ENCODE measurements at regions not wholly inside any gene's neighbourhood (a gene's known extent, or its start where the extent isn't known, plus 50 kb on each side); places are given as distances from the start of the nearest gene placed in this dataset.

GRCh38 chr10:117720931-117721835 lies 178.6 kb downstream of the EMX2 start:
- TF ChIP-seq CREB1 (CRISPR knock-in tag; IDR thresholded peaks at IDR 0.05; ENCODE audit: low read depth) (no peak), NANOG (IDR thresholded peaks at IDR 0.05; ENCODE audit: borderline replicate concordance) (no peak), POLR2AphosphoS5 (IDR thresholded peaks at IDR 0.05; ENCODE audit: low read depth) (no peak), EZH2phosphoT487 (IDR thresholded peaks at IDR 0.05; ENCODE audit: unreplicated experiment) (no peak), EZH2 (IDR thresholded peaks at IDR 0.05; ENCODE audit: low read depth, unreplicated experiment) (no peak), ZNF331 (CRISPR knock-in tag; IDR thresholded peaks at IDR 0.05; ENCODE audit: low read depth) (no peak), STAT1 (IDR thresholded peaks at IDR 0.05; ENCODE audit: unreplicated experiment) (no peak), JUNB (IDR thresholded peaks at IDR 0.05; ENCODE audit: unreplicated experiment) (no peak), ETS1 (IDR thresholded peaks at IDR 0.05) (no peak), REST (IDR thresholded peaks at IDR 0.05; ENCODE audit: unreplicated experiment) (no peak), ZNF114 (CRISPR knock-in tag; IDR thresholded peaks at IDR 0.05) (no peak), ZNF462 (CRISPR knock-in tag; IDR thresholded peaks at IDR 0.05) (no peak; the same call in 1 of the 2 replicates)
- peak; percentile 89 for ATAC-seq
- Histone ChIP-seq H3K36me3 (ENCODE audit: insufficient read depth) (no peaks in the 10 kb centered on the region), H3K9me2 (ENCODE audit: insufficient read depth) (no peaks in the 10 kb centered on the region), H3F3A (replicated peaks; ENCODE audit: low read depth) (no peaks in the 10 kb centered on the region), H3K4me2 (peak overlapping the region; percentile 49; the same call in 1 of the 2 replicates), H3K27ac (ENCODE audit: low read depth) (no peak overlapping the region), H3K4me3 (no peak overlapping the region), H4K20me1 (replicated peaks; ENCODE audit: insufficient read depth) (no peaks in the 10 kb centered on the region), H3K79me2 (replicated peaks; ENCODE audit: insufficient read depth) (no peaks in the 10 kb centered on the region), H3K4me1 (ENCODE audit: insufficient read depth) (peaks cover 7% of the 10 kb centered on the region; the same call in 1 of the 2 replicates), H3K27me3 (ENCODE audit: insufficient read depth) (no peaks in the 10 kb centered on the region), H2AFZ (peak overlapping the region; percentile 92)
- DNase-seq (ENCODE audit: low spot score): peak; percentile 69
- Mint-ChIP-seq H3K27ac (0 out of 2 replicates have a peak overlapping the region, but pooled peaks have one; percentile 36), H3K27me3 (ENCODE audit: insufficient read depth, low read depth, poor library complexity) (peaks cover 11% of the 10 kb centered on the region), H3K36me3 (ENCODE audit: low read depth) (no peaks in the 10 kb centered on the region), H3K9me3 (no peaks in the 10 kb centered on the region; the same call in 2 of the 3 replicates), H3K4me3 (peak overlapping the region; percentile 16; the same call in 1 of the 3 replicates), H3K4me1 (peaks cover 12% of the 10 kb centered on the region; the same call in 2 of the 3 replicates)

Measured in GM23338 (cell line).